ENCODE measurements at regions not wholly inside any gene's neighbourhood (a gene's known extent, or its start where the extent isn't known, plus 50 kb on each side); places are given as distances from the start of the nearest gene placed in this dataset.

DNA sequence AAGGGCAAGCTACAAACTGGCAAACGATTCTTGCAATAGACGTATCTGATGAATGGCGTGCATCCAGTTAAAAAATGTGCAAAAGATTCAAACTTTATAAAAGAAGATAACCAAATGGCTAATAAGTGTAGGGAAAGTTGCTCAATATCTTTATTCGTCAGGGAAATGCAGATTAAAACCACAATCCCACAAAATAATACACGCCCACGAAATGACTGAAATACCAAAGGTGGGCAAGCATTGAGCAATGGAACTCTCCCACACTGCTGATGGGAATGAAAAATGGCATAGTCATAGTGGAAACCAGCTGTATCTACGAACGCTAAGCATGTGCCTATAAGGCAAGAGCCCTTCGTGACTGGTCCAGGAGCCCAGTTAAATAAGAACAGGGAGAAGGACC, 168.6 kb upstream of the SIX2 start:
- TF ChIP-seq CTCF (IDR thresholded peaks at IDR 0.05; ENCODE audit: low read depth, low read length), result no peak
- TF ChIP-seq EZH2phosphoT487 (IDR thresholded peaks at IDR 0.05; ENCODE audit: low read depth), result no peak
- Histone ChIP-seq H3K9ac (ENCODE audit: low read length) (no peak overlapping the region), H3K4me3 (ENCODE audit: low read length) (no peak overlapping the region), H3K4me1 (ENCODE audit: low read length) (no peaks in the 10 kb centered on the region), H4K20me1 (ENCODE audit: insufficient read depth, low read length) (no peaks in the 10 kb centered on the region), H3K4me2 (ENCODE audit: low read length) (no peak overlapping the region), H3K9me3 (ENCODE audit: insufficient read depth, low read length) (no peaks in the 10 kb centered on the region), H3K27ac (ENCODE audit: low read length) (no peak overlapping the region), H2AFZ (ENCODE audit: low read depth, low read length) (no peak overlapping the region), H3K36me3 (replicated peaks; ENCODE audit: low read depth, low read length) (no peaks in the 10 kb centered on the region), H3K79me2 (ENCODE audit: low read length) (no peaks in the 10 kb centered on the region), H3K27me3 (ENCODE audit: low read depth, low read length) (no peaks in the 10 kb centered on the region)

GRCh38 chr2:45176390-45176789, 167.1 kb upstream of the SIX2 start:
- no peaks in the 10 kb centered on the region for H3K79me2 ChIP-seq (ENCODE audit: low read length)
- no peak overlapping the region for H3K27ac ChIP-seq (ENCODE audit: low read length)
- no peak overlapping the region for H3K4me3 ChIP-seq (ENCODE audit: low read length)
- H3K36me3 ChIP-seq (replicated peaks; ENCODE audit: low read depth, low read length), result no peaks in the 10 kb centered on the region
- no peak overlapping the region for H2AFZ ChIP-seq (ENCODE audit: low read depth, low read length)
- H3K4me2 ChIP-seq (ENCODE audit: low read length), result no peak overlapping the region
- H3K4me1 ChIP-seq (ENCODE audit: low read length), result no peaks in the 10 kb centered on the region
- H3K27me3 ChIP-seq (ENCODE audit: low read depth, low read length), result no peaks in the 10 kb centered on the region
- no peak for TF ChIP-seq EZH2phosphoT487 (IDR thresholded peaks at IDR 0.05; ENCODE audit: low read depth)
- TF ChIP-seq CTCF (IDR thresholded peaks at IDR 0.05; ENCODE audit: low read depth, low read length), result no peak
- no peak overlapping the region for H3K9ac ChIP-seq (ENCODE audit: low read length)
- no peaks in the 10 kb centered on the region for H3K9me3 ChIP-seq (ENCODE audit: insufficient read depth, low read length)
- no peaks in the 10 kb centered on the region for H4K20me1 ChIP-seq (ENCODE audit: insufficient read depth, low read length)

DNA sequence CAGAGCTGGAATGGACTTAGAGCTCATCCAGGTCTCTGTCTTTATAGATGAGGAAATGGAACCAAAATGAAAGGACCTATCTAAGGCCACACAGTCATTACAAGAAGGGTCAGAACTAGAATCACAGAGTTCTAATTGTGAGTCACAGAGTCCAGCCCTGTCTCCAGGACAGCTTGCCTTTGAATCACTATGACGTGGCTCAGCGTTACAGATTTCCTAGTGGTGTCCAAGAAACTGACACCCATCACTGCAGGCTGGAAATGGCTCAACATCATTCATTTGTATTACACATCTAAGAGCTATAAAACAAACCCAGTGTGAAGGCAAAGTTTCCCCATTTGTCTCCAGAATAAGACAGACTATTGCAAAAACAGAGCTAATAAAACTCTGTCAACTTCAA, 164.3 kb upstream of the SIX2 start:
- Histone ChIP-seq H3K79me2 (ENCODE audit: low read length) (no peaks in the 10 kb centered on the region), H3K4me2 (ENCODE audit: low read length) (no peak overlapping the region), H3K27ac (ENCODE audit: low read length) (no peak overlapping the region), H4K20me1 (ENCODE audit: insufficient read depth, low read length) (no peaks in the 10 kb centered on the region), H3K36me3 (replicated peaks; ENCODE audit: low read depth, low read length) (no peaks in the 10 kb centered on the region), H3K4me1 (ENCODE audit: low read length) (no peaks in the 10 kb centered on the region), H3K4me3 (ENCODE audit: low read length) (no peak overlapping the region), H3K27me3 (ENCODE audit: low read depth, low read length) (no peaks in the 10 kb centered on the region), H2AFZ (ENCODE audit: low read depth, low read length) (no peak overlapping the region), H3K9me3 (ENCODE audit: insufficient read depth, low read length) (no peaks in the 10 kb centered on the region), H3K9ac (ENCODE audit: low read length) (no peak overlapping the region)
- no peak for TF ChIP-seq CTCF (IDR thresholded peaks at IDR 0.05; ENCODE audit: low read depth, low read length)
- TF ChIP-seq EZH2phosphoT487 (IDR thresholded peaks at IDR 0.05; ENCODE audit: low read depth), result no peak

- H3K4me1 ChIP-seq (ENCODE audit: low read length), result no peaks in the 10 kb centered on the region
- no peak overlapping the region for H3K27ac ChIP-seq (ENCODE audit: low read length)
Observed at GRCh38 chr2:45172760-45173392, 163.6 kb upstream of the SIX2 start.

More at GRCh38 chr2:45172760-45173392, 163.6 kb upstream of the SIX2 start:
- no peak overlapping the region for H3K9ac ChIP-seq (ENCODE audit: low read length)
- no peaks in the 10 kb centered on the region for H3K79me2 ChIP-seq (ENCODE audit: low read length)
- H3K27me3 ChIP-seq (ENCODE audit: low read depth, low read length), result no peaks in the 10 kb centered on the region
- TF ChIP-seq EZH2phosphoT487 (IDR thresholded peaks at IDR 0.05; ENCODE audit: low read depth) (no peak), CTCF (IDR thresholded peaks at IDR 0.05; ENCODE audit: low read depth, low read length) (no peak)
- H4K20me1 ChIP-seq (ENCODE audit: insufficient read depth, low read length), result no peaks in the 10 kb centered on the region
- H3K4me2 ChIP-seq (ENCODE audit: low read length), result no peak overlapping the region
- H3K4me3 ChIP-seq (ENCODE audit: low read length), result no peak overlapping the region
- no peaks in the 10 kb centered on the region for H3K36me3 ChIP-seq (replicated peaks; ENCODE audit: low read depth, low read length)
- no peak overlapping the region for H2AFZ ChIP-seq (ENCODE audit: low read depth, low read length)
- H3K9me3 ChIP-seq (ENCODE audit: insufficient read depth, low read length), result no peaks in the 10 kb centered on the region
